GM21723 (cell line): ENCODE measurements at regions not wholly inside any gene's neighbourhood (a gene's known extent, or its start where the extent isn't known, plus 50 kb on each side); places are given as distances from the start of the nearest gene placed in this dataset.
A peak's percentile ranks its signal among the peaks of the same experiment; 100 is the strongest.

Experiments
- ATAC-seq: cut with Tn5 transposase; IDR thresholded peaks from one replicate; pipeline ENCODE4 v1.9.1; 2021; ENCODE audit warnings: mild to moderate bottlenecking, moderate library complexity; ENCODE audit not compliant: unreplicated experiment

DNA sequence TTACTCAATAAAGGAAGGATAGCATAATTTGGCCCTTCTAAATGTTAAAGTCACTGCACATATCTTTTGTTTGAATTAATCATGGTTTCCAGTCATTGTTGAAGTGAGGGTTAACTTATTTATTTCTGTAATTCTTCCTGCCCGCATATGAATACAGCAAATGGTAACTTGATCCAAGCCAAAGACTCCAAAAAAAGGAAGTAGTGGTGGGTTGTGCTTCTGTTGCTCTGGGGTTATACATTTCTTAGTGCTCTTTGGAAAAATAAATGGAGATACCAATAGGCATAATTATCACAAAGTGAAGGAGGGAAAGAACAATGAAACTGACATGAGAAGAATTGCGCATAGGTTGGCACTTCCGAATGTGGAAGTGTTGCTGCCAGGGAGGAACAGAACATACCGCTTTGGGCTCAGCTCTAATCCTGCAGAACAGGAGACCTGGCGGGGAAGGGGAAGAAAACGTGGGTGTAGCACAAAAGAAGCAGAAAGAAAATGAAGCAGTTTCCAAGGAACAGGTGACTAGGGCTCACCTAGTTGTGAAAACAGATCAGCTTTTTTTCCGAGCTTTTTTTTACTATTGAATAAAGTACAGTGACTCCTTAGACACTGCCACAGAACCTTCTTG is 69.7 kb upstream of the TAF11L2 start:
- no peak for ATAC-seq

DNA sequence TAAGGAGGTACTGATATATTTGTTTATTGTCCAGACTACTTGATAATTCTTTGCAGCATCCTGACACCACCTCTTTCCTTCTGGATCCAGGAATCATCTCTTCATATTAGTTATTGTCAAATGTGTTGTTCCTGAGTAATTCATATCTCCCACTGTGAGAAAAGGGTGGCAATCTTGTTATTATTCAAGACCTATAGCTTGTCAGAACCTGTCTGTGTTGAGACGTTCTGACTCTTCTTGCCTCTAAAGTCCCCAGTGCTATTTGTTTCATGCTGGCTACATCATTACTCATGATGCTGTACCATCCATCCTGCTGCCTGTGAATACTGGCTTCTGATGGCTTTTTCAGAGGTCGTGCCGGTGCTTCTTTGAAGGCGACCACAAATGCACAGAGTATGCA is 68.7 kb upstream of the TAF11L2 start:
- no peak for ATAC-seq

GRCh38 chr5:17430241-17430640 is 67.8 kb upstream of the TAF11L2 start:
- no peak for ATAC-seq

DNA sequence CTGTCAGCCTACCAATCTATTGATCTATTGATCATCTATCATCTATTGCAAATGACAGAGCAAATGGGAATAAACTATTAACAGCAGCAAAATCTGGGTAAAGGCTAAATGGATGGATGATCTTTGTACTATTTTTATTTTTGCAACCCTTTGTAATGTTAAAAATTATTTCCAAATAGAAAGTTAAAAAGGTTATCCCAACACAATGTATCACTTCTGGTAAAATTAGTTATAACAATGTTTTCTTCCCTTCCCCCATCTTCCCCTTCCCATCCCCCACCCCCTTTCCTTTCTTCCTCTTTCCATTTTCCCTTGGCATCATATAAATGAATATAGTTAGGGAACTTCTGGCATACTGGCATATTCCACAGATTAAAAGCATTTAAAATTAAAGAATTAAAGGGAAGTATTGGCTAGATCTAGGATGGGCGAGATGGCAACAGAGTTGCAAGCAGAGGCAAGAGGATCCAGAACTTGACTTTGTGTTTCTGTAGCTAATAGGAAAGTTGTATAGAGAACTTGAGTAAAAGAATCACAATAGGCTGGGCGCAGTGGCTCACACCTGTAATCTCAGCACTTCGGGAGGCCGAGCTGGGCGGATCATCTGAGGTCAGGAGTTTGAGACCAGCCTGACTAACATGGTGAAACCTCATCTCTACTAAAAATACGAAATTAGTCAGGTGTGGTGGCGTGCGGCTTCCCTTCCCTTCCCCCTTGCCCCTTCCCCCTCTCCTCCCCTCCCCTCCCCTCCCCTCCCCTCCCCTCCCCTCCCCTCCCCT is 66.6 kb upstream of the TAF11L2 start:
- no peak for ATAC-seq

DNA sequence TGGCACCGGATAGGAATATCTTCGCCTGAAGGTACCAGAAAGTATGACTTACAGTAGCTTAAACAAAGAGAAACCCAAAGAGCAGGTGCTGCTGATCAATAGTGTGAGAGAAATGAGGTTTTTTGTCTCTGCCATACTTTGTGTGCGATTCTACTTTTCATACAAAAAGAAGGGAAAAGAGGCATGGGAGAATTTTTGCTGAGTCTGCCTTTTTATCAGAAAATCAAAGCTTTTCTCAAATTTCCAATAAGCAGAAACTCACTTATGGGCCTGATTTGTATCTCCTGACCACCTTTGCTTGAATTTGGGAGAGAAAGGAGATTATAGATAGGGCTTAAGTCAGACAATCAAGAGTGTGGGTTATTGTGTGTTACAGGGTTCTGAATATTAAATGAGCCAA is 65.5 kb upstream of the TAF11L2 start:
- no peak for ATAC-seq

DNA sequence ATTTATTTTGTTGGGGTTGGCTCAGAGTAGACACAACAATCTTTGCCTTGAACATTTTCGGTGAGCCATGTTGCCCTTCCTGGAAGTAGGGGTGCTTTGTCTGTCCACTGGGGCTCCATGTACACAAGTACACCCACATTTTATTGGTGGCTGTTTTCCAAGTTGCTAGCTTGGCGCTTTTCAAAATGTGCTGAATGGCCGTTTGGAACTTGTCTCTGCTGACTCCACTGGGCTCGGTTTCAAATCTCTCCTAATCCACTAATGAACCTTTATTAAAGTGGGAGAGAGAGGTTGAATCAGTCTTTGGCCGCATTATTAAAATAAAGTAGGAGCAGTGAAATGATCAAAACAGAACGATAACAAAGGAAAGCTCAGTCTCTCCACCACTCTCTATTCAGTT is 64.6 kb upstream of the TAF11L2 start:
- ATAC-seq = no peak

GRCh38 chr5:17434982-17435381 is 63.0 kb upstream of the TAF11L2 start:
- peak; percentile 67 for ATAC-seq

DNA sequence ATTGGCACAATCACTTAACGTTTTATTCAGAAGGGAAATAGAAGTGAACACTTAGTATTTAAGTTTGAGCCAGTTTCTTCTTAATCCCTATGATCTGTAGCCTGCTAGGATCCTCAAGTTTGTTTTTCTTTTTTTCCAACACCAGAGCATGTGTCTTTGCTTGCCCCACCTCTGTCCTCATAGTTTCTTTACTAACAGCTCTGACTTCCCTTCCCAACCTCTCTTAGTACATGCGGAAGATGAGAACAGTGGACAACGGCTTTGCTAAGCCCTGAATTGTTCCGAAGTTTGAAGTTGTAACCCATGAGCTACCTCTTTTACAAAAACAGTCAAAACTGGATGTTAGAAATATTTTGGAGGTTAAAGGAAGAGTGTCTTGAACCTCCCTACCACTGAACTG is 61.7 kb upstream of the TAF11L2 start:
- ATAC-seq = peak; percentile 45

GRCh38 chr5:17436761-17437221 is 61.2 kb upstream of the TAF11L2 start:
- peak; percentile 83 for ATAC-seq

DNA sequence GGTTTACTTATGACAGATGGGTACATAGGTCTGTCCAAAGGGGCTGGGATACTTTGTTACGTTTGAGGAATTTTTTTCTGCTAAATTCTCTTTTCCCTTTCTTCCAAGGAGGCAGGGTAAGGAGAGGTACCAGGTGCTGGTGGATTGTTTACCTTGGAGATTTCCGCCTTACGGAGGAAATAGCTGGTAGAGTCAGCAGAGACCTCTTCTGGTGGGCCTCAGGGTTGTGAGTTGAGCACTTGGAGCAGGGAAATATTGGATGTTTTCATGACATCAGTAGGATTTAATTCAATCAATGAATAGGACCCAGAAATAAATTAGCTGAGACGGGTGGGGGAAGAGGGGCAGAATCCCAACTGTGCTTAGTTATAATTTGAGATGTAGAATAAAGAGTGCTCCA is 60.0 kb upstream of the TAF11L2 start:
- no peak for ATAC-seq

- ATAC-seq = no peak
Measured at GRCh38 chr5:17439956-17440355, 58.1 kb upstream of the TAF11L2 start.

DNA sequence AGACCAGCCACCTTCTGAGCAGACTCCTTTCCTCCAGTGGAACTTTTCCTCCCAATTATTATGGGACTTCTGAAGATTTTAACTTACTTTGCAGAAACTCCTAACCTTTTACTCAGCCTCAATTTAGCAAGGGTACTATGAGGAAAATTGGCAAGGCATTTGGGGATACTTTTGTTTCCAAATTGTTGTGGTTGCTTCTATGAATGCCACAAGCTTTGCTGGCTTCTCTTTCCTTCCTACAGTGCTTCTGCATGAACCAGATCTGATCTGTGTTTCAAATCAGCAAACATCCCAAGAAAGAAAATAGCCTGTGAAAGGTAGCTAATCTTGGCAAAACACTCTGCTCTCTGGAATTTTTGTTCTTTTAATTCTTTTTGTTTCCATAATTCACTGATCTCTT is 57.3 kb upstream of the TAF11L2 start:
- no peak for ATAC-seq

DNA sequence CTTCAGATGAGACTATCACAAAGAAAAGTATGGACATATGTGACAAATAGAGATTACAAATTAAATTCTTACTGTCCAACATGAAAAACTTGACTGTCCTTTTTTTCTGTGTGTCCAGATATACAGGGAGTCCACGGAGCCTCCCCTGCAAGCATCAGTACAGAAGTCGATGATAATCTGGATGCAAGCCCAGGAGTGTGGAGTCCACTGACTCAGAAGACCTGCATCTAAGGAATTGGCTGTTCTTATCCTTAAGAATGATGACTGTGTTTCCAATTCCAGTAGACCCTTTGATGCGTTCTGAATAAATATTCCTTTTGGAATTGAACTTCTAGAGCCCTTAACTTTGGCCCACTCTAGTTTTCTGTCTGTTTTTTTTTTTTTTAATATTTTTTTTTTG is 56.7 kb upstream of the TAF11L2 start:
- ATAC-seq = no peak

DNA sequence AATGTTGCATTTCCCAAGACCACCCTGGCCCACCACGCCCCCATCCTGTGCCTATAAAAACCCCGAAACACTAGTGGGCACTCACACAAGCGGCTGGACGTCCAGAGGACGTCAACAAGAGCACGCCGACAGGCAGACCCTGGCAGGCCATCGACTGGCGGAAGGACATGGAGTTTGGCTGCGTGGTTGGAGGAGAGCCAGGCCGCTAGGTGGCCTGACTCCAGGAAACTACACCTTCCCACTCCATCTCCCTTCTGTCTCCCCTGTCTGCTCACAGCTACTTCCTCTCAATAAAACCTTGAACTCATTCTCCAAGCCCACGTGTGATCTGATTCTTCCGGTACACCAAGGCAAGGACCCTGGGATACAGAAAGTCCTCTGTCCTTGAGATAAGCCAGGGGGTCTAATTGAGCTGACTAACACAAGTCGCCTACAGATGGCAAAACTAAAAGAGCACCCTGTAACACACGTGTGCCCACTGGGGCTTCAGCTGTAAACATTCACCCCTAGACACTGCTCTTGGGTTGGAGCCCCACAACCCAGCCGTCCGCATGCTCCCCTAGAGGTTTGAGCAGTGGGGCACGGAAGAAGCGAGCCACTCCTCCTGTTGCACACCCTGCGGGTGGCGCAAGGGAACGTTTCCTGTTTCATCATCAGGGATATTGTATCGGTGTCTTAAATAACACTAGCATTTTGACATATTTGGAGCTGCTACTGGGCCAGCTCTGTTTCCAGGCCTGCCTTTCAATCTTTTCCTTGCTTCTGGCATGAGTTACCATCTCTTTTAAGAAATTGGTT is 54.5 kb upstream of the TAF11L2 start:
- ATAC-seq = no peak

DNA sequence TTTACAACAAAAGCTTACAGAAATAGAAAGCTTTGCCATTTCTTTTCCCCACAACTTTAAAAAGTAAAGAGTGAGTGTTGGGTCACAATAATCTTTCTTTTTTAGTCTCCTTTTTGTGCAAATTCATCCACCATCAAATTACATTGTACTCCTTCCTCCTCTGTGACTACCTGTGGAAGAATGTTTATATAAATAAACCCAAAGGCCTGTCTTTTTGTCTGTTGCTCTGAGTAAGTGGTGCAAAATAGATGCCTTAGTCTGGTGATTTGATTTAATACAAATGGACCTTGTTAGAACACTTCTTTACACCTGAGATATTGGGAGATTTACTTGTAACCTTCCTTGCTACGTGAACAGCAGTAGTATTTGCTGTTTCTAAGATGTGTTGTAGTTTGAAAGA is 53.5 kb upstream of the TAF11L2 start:
- no peak for ATAC-seq

DNA sequence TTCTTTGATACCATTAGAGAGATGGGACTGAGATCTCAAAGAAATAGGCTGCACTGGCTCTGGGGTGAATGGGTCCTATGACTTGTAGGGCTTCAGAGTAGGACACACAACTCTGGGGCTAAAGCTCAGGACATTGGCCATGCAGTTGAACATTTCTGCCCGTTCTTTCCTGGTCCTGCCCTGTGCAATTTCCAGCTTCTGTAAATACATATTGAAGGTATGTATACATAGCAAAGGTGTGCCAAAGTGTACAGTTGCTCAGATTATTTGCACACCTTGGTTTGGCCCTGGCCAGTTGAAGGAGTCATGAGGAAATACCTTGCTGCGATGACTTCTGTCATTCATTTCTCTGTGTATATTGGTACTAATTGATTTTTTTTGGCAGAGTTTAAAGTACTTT is 52.8 kb upstream of the TAF11L2 start:
- ATAC-seq = no peak
